Endodermal cell (in vitro differentiated cells): ENCODE measurements at regions not wholly inside any gene's neighbourhood (a gene's known extent, or its start where the extent isn't known, plus 50 kb on each side); places are given as distances from the start of the nearest gene placed in this dataset.

ENCODE experiments used
- DNase-seq: peaks from one replicate; pipeline ENCODE4 v3.0.0-alpha.2; 2017
- H3K27ac ChIP-seq: 2 replicates; pipeline ENCODE4 v1.5.1; 2013; ENCODE audit warnings: mild to moderate bottlenecking, low read depth, low read length, moderate library complexity
- H3K27me3 ChIP-seq: 2 replicates; pipeline ENCODE4 v1.6.1; 2013; ENCODE audit warnings: mild to moderate bottlenecking, low read length, moderate library complexity; ENCODE audit not compliant: insufficient read depth, control insufficient read depth, poor library complexity, severe bottlenecking
- H3K36me3 ChIP-seq: 2 replicates; pipeline ENCODE4 v1.7.0; 2013; ENCODE audit warnings: mild to moderate bottlenecking, low read length, moderate library complexity; ENCODE audit not compliant: control insufficient read depth, insufficient read depth
- H3K4me1 ChIP-seq: one replicate; pipeline ENCODE4 v1.7.0; 2013; ENCODE audit warnings: low read length; ENCODE audit not compliant: control insufficient read depth, insufficient read depth
- H3K4me3 ChIP-seq: 2 replicates; pipeline ENCODE4 v1.5.1; 2013; ENCODE audit warnings: mild to moderate bottlenecking, low read length, moderate library complexity
- H3K9ac ChIP-seq: 2 replicates; pipeline ENCODE4 v1.6.1; 2013; ENCODE audit warnings: mild to moderate bottlenecking, low read length, moderate library complexity; ENCODE audit not compliant: poor library complexity, severe bottlenecking; ENCODE audit errors: extremely low read depth
- H3K9me3 ChIP-seq: 2 replicates; pipeline ENCODE4 v1.6.1; 2013; ENCODE audit warnings: mild to moderate bottlenecking, low read length, moderate library complexity; ENCODE audit not compliant: control insufficient read depth
- H3K27ac Mint-ChIP-seq: 2 replicates; pipeline ENCODE4 v1.8.0; 2020; ENCODE audit warnings: mixed read lengths
- H3K27me3 Mint-ChIP-seq: 2 replicates; pipeline ENCODE4 v1.8.0; 2021; ENCODE audit warnings: mild to moderate bottlenecking, mixed read lengths; ENCODE audit not compliant: insufficient read depth
- H3K36me3 Mint-ChIP-seq: 2 replicates; pipeline ENCODE4 v1.8.0; 2020; ENCODE audit warnings: low read depth, mixed read lengths
- H3K4me1 Mint-ChIP-seq: 2 replicates; pipeline ENCODE4 v1.8.0; 2020; ENCODE audit warnings: mixed read lengths
- H3K4me3 Mint-ChIP-seq: 2 replicates; pipeline ENCODE4 v1.8.0; 2020; ENCODE audit warnings: mild to moderate bottlenecking, moderate library complexity, mixed read lengths
- H3K9me3 Mint-ChIP-seq: 2 replicates; pipeline ENCODE4 v1.8.0; 2020; ENCODE audit warnings: mild to moderate bottlenecking, mixed read lengths
- CTCF ChIP-seq: fragments of 200-600 bp; sonication (generic); conservative IDR thresholded peaks from 2 replicates; pipeline ENCODE4 v1.5.0; 2021; ENCODE audit warnings: antibody characterized with exemption, mild to moderate bottlenecking
- WGBS, 2 experiments: methylation state at CpG; one replicate each; pipeline versions ENCODE4 v1.1.5 to v1.1.7; 2013; ENCODE audit warnings: missing lambda C conversion rate in 2 of 2, mixed read lengths in 1 of 2; ENCODE audit not compliant: insufficient coverage in 1 of 2, insufficient read length in 1 of 2; 5-methylcytosine and 5-hydroxymethylcytosine counted together

GRCh38 chr14:65228956-65229747 lies 126.8 kb upstream of the MAX start:
- no peaks in the 10 kb centered on the region for H3K36me3 ChIP-seq
- Mint-ChIP-seq H3K36me3 (no peaks in the 10 kb centered on the region), H3K9me3 (no peaks in the 10 kb centered on the region), H3K27me3 (no peaks in the 10 kb centered on the region), H3K27ac (peak overlapping the region; percentile 72), H3K4me1 (peaks cover 61% of the 10 kb centered on the region), H3K4me3 (no peak overlapping the region)
- peaks cover 15% of the 10 kb centered on the region for H3K4me1 ChIP-seq
- peak overlapping the region; percentile 96 for H3K27ac ChIP-seq
- no peak overlapping the region for H3K4me3 ChIP-seq
- WGBS, 2 experiments: 83 to 95% methylated on average over 3 to 7 of the region's 8 CpGs
- H3K27me3 ChIP-seq: no peaks in the 10 kb centered on the region
- DNase-seq: no peak
- no peaks in the 10 kb centered on the region for H3K9me3 ChIP-seq
- H3K9ac ChIP-seq: no peak overlapping the region
- TF ChIP-seq CTCF: no peak

GRCh38 chr14:65229748-65230728 lies 127.7 kb upstream of the MAX start:
- H3K9ac ChIP-seq: no peak overlapping the region
- peak; percentile 81 for DNase-seq
- peak overlapping the region; percentile 72 for H3K27ac Mint-ChIP-seq
- H3K4me1 ChIP-seq: peaks cover 15% of the 10 kb centered on the region
- H3K27me3 Mint-ChIP-seq: no peaks in the 10 kb centered on the region
- H3K27ac ChIP-seq: peak overlapping the region; percentile 96
- no peaks in the 10 kb centered on the region for H3K36me3 ChIP-seq
- peaks cover 3% of the 10 kb centered on the region for H3K9me3 ChIP-seq
- TF ChIP-seq CTCF: no peak
- no peaks in the 10 kb centered on the region for H3K9me3 Mint-ChIP-seq
- peaks cover 55% of the 10 kb centered on the region for H3K4me1 Mint-ChIP-seq
- H3K4me3 Mint-ChIP-seq: no peak overlapping the region
- H3K36me3 Mint-ChIP-seq: no peaks in the 10 kb centered on the region
- 53 to 66% methylated on average over 17 to 28 of the region's 28 CpGs for WGBS, 2 experiments
- no peaks in the 10 kb centered on the region for H3K27me3 ChIP-seq
- no peak overlapping the region for H3K4me3 ChIP-seq

GRCh38 chr14:65231286-65231980 lies 129.1 kb upstream of the MAX start:
- peak; percentile 46 for DNase-seq
- Mint-ChIP-seq H3K36me3 (no peaks in the 10 kb centered on the region), H3K4me3 (no peak overlapping the region), H3K4me1 (peaks cover 42% of the 10 kb centered on the region), H3K9me3 (no peaks in the 10 kb centered on the region), H3K27me3 (peaks cover 3% of the 10 kb centered on the region), H3K27ac (peak overlapping the region; percentile 16)
- 66 to 82% methylated on average over 5 to 6 of the region's 6 CpGs for WGBS, 2 experiments
- H3K27ac ChIP-seq: peak overlapping the region; percentile 34
- no peak overlapping the region for H3K4me3 ChIP-seq
- TF ChIP-seq CTCF: no peak
- H3K36me3 ChIP-seq: no peaks in the 10 kb centered on the region
- H3K9ac ChIP-seq: no peak overlapping the region
- H3K9me3 ChIP-seq: peaks cover 8% of the 10 kb centered on the region
- H3K27me3 ChIP-seq: no peaks in the 10 kb centered on the region
- peaks cover 4% of the 10 kb centered on the region for H3K4me1 ChIP-seq
